D721Med (cell line): ENCODE measurements at regions not wholly inside any gene's neighbourhood (a gene's known extent, or its start where the extent isn't known, plus 50 kb on each side); places are given as distances from the start of the nearest gene placed in this dataset.

ENCODE experiments used
- DNase-seq: peaks from one replicate; pipeline ENCODE4 v3.0.0; 2011; ENCODE audit warnings: low spot score; ENCODE audit not compliant: insufficient read length
- FAIRE-seq: peaks from 2 replicates; lab custom pipeline; 2011; peaks lifted over from hg19 to GRCh38; lab: Jason Lieb, UNC
- CTCF ChIP-seq: IDR thresholded peaks from 2 replicates; pipeline ENCODE4 v1.5.1; 2012; ENCODE audit warnings: mild to moderate bottlenecking, control low read depth; ENCODE audit not compliant: insufficient read depth; ENCODE audit errors: missing control alignments

- no peak for FAIRE-seq
- no peak for TF ChIP-seq CTCF
- DNase-seq, result no peak
These were observed 227.5 kb upstream of the NR4A3 start for GRCh38 chr9:99594056-99594780.

DNA sequence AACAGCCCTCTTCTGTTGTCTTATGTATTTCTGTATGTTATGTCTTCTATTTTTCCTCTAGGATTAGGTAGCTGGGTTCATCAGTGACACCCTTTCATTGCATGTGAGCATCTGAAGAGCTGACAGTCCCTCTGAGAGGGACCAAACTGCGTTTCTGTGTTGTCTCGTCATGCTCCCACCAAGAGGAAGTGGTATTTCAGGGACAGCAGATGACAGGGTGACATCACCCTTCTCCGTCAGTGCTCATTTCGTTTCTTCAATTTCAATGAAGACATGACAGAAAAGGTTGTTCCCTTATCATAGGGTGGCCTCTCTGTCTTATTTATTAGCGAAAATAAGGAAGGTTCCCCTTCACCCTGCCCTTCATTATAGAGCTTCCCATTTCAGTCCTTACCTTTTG is 225.9 kb upstream of the NR4A3 start:
- no peak for TF ChIP-seq CTCF
- DNase-seq (no peak), FAIRE-seq (no peak)

- FAIRE-seq, result no peak
- no peak for DNase-seq
- TF ChIP-seq CTCF, result no peak
These were observed 220.0 kb upstream of the NR4A3 start for GRCh38 chr9:99601571-99602111.

GRCh38 chr9:99602854-99603253 is 218.8 kb upstream of the NR4A3 start:
- no peak for TF ChIP-seq CTCF
- no peak for DNase-seq
- FAIRE-seq, result no peak

- FAIRE-seq (no peak), DNase-seq (no peak)
- TF ChIP-seq CTCF, result no peak
These were observed 216.5 kb upstream of the NR4A3 start for GRCh38 chr9:99605016-99605743.

DNA sequence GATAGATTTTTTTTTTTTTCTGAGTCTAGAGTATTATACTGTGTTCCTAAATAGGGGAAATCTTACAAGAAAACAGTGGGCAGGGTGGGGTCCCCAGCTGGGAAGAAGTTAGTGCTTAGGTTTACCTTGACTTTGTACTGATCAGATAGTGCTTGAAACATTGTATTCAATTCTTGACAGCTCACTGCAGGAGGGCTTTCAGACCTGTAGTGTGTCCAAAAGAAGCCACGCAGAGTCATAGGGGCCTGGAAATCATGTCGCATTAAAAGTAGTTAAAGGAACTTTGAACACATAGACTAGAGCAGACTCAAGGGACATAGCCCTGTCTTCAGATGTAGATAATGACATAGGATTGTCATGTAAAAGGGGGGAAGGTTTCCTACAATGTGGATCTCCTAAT is 215.4 kb upstream of the NR4A3 start:
- DNase-seq (no peak), FAIRE-seq (no peak)
- TF ChIP-seq CTCF, result no peak

- TF ChIP-seq CTCF, result no peak
- no peak for FAIRE-seq
- DNase-seq, result no peak
These were observed 214.7 kb upstream of the NR4A3 start for GRCh38 chr9:99606957-99607356.
